K562 (cell line): ENCODE measurements at regions not wholly inside any gene's neighbourhood (a gene's known extent, or its start where the extent isn't known, plus 50 kb on each side); places are given as distances from the start of the nearest gene placed in this dataset.

ENCODE experiments used
- ATAC-seq: fragments of 200-7000 bp; cut with Tn5 transposase; 3 replicates; pipeline ENCODE4 v1.9.1; 2020; ENCODE audit warnings: moderate library complexity
- BruUV-seq: library from RNA; stranded (reverse); fragments of 400-500 nt; replicated peaks from 2 replicates; lab custom pipeline; 2021; lab: Mats Ljungman, UMichigan
- CTCF ChIA-PET: fragments of 300-600 bp; formaldehyde crosslinking; extraction: SDS; loops from one replicate; lab custom pipeline; 2021; ENCODE audit warnings: low intra/inter-chr PET ratio; lab: Yijun Ruan, JAX
- POLR2A ChIA-PET: fragments of 300-600, 350-650 bp; sonication (Branson Sonifier 250); formaldehyde crosslinking; extraction: SDS; loops from one replicate; lab custom pipeline; 2021; ENCODE audit warnings: antibody characterized with exemption, inconsistent platforms; lab: Yijun Ruan, JAX
- DNase-seq, 4 experiments: peaks; one replicate each; pipeline versions ENCODE4 v3.0.0 to v3.0.0-alpha.2; 2011 to 2018; ENCODE audit warnings: low spot score in 3 of 4, mixed read lengths in 3 of 4; ENCODE audit errors: extremely low read depth in 1 of 4
- FAIRE-seq: peaks from 2 replicates; lab custom pipeline; 2011; peaks lifted over from hg19 to GRCh38; lab: Jason Lieb, UNC
- H2AFZ ChIP-seq: 2 replicates; pipeline ENCODE4 v1.6.0; 2011; ENCODE audit warnings: low read depth, low read length, control low read depth, inconsistent platforms
- H3K27ac ChIP-seq: fragments of 200-600 bp; 3 replicates; pipeline ENCODE4 v1.8.0; 2011; ENCODE audit warnings: low read depth, mild to moderate bottlenecking, control low read depth, inconsistent platforms, low read length, moderate library complexity, mixed read lengths; ENCODE audit errors: extremely low read depth
- H3K27me3 ChIP-seq, 2 experiments: fragments of 300-600 bp in 1 of 2; 2 replicates in 1 of 2; 3 replicates in 1 of 2; pipeline versions ENCODE4 v1.6.0 to v1.8.0; 2011; ENCODE audit warnings: inconsistent platforms in 2 of 2, low read length in 2 of 2, mild to moderate bottlenecking in 1 of 2, mixed read lengths in 1 of 2, moderate library complexity in 1 of 2; ENCODE audit not compliant: control insufficient read depth in 2 of 2, insufficient read depth in 2 of 2
- H3K36me3 ChIP-seq: fragments of 300-600 bp; 3 replicates; pipeline ENCODE4 v1.8.0; 2011; ENCODE audit warnings: mild to moderate bottlenecking, low read length, inconsistent platforms; ENCODE audit not compliant: control insufficient read depth, insufficient read depth
- H3K4me1 ChIP-seq, 2 experiments: fragments of 200-600 bp in 1 of 2; replicated peaks in 1 of 2; 2 replicates in 1 of 2; 3 replicates in 1 of 2; pipeline versions ENCODE4 v1.5.1 to v1.8.0; 2011; ENCODE audit warnings: inconsistent platforms in 2 of 2, low read length in 2 of 2, mild to moderate bottlenecking in 1 of 2, mixed read lengths in 1 of 2, moderate library complexity in 1 of 2; ENCODE audit not compliant: control insufficient read depth in 2 of 2, insufficient read depth in 2 of 2
- H3K4me2 ChIP-seq: 2 replicates; pipeline ENCODE4 v1.6.1; 2011; ENCODE audit warnings: low read length, control low read depth, inconsistent platforms, mixed read lengths; ENCODE audit not compliant: insufficient read depth
- H3K4me3 ChIP-seq: fragments of 200-600 bp; sonication (generic), shearing (Covaris generic); 2 replicates; pipeline ENCODE4 v1.5.1; 2016; ENCODE audit warnings: control low read depth, inconsistent platforms
- H3K79me2 ChIP-seq: fragments of 200-600 bp; 3 replicates; pipeline ENCODE4 v1.8.0; 2011; ENCODE audit warnings: low read length, inconsistent platforms; ENCODE audit not compliant: control insufficient read depth, insufficient read depth
- H3K9ac ChIP-seq, 2 experiments: 2 replicates each; pipeline versions ENCODE4 v1.6.0 to v1.6.1; 2011; ENCODE audit warnings: low read depth in 2 of 2, low read length in 2 of 2, control low read depth in 1 of 2, inconsistent platforms in 1 of 2, mild to moderate bottlenecking in 1 of 2, mixed read lengths in 1 of 2; ENCODE audit not compliant: insufficient read depth in 1 of 2
- H3K9me1 ChIP-seq: one replicate; pipeline ENCODE4 v1.6.0; 2011; ENCODE audit warnings: inconsistent platforms, mild to moderate bottlenecking, low read length, moderate library complexity; ENCODE audit not compliant: control insufficient read depth, insufficient read depth
- H3K9me3 ChIP-seq: replicated peaks from 2 replicates; pipeline ENCODE4 v1.5.1; 2011; ENCODE audit warnings: low read depth, low read length, inconsistent platforms; ENCODE audit not compliant: control insufficient read depth, insufficient read depth
- H4K20me1 ChIP-seq: replicated peaks from 2 replicates; pipeline ENCODE4 v1.6.1; 2011; ENCODE audit warnings: low read length, inconsistent platforms, mixed read lengths; ENCODE audit not compliant: control insufficient read depth, insufficient read depth
- KDM1A ChIP-seq, 2 experiments: fragments of 450-650 bp; IDR thresholded peaks; 2 replicates each; pipeline ENCODE4 v1.6.1; 2016; ENCODE audit warnings: mild to moderate bottlenecking in 2 of 2
- KLF6 ChIP-seq: fragments of 250-450 bp; sonication (Bioruptor Pico); IDR thresholded peaks from 2 replicates; pipeline ENCODE4 v1.4.0; 2020; ENCODE audit warnings: mild to moderate bottlenecking, moderate library complexity, borderline replicate concordance
- NCOA1 ChIP-seq: fragments of 450-650 bp; IDR thresholded peaks from 2 replicates; pipeline ENCODE4 v1.6.1; 2016; ENCODE audit warnings: low read depth
- NR2C1 ChIP-seq, 2 experiments: fragments of 450-650 bp; IDR thresholded peaks; 2 replicates each; pipeline ENCODE4 v1.6.1; 2017; ENCODE audit warnings: mild to moderate bottlenecking in 2 of 2, antibody characterized with exemption in 1 of 2, inconsistent platforms in 1 of 2, missing compliant biosample characterization in 1 of 2, missing genetic modification characterization in 1 of 2
- PRMT5 ChIP-seq: sonication (generic); formaldehyde crosslinking; IDR thresholded peaks from 2 replicates; pipeline ENCODE4 v1.5.0; 2020; ENCODE audit warnings: missing genetic modification reagents
- PYGO2 ChIP-seq: fragments of 450-650 bp; IDR thresholded peaks from 2 replicates; pipeline ENCODE4 v1.6.1; 2016; ENCODE audit warnings: mild to moderate bottlenecking, missing genetic modification characterization, moderate library complexity, missing compliant biosample characterization
- ZNF507 ChIP-seq: conservative IDR thresholded peaks from 2 replicates; pipeline ENCODE4 v1.6.1; 2017; ENCODE audit warnings: missing genetic modification characterization, missing compliant biosample characterization
- ZNF696 ChIP-seq: fragments of 250-450 bp; sonication (Bioruptor Pico); conservative IDR thresholded peaks from 2 replicates; pipeline ENCODE4 v1.4.0; 2020; ENCODE audit warnings: mild to moderate bottlenecking, moderate library complexity
- ZNF780A ChIP-seq: fragments of 250-450 bp; sonication (Bioruptor Pico); IDR thresholded peaks from 2 replicates; pipeline ENCODE4 v1.5.0; 2021; ENCODE audit warnings: mild to moderate bottlenecking
- WGBS: fragments of 100-300 bp; shearing (Covaris generic); methylation state at CpG from one replicate; pipeline ENCODE4 v1.1.6; 2016; ENCODE audit warnings: low coverage, mixed read lengths; ENCODE audit not compliant: insufficient coverage; ENCODE audit errors: missing lambda C conversion rate; 5-methylcytosine and 5-hydroxymethylcytosine counted together
- in situ Hi-C: fragments of 300-500 bp; cut with MboI; formaldehyde crosslinking; loops from 4 replicates; pipeline ENCODE4 v1.15.0; 2018; ENCODE audit warnings: inconsistent platforms, mixed read lengths
- intact Hi-C: fragments of 100-400 bp; cut with micrococcal nuclease; formaldehyde crosslinking; loops from 2 replicates; pipeline ENCODE4 v1.14.2; 2022
- TF ChIP-seq, protein P1 (sequence below): fragments of 450-650 bp; formaldehyde crosslinking; IDR thresholded peaks from 2 replicates; pipeline ENCODE4 v1.4.0; 2020; ENCODE audit warnings: mild to moderate bottlenecking, moderate library complexity
- TF ChIP-seq, protein P2 (sequence below): fragments of 450-650 bp; conservative IDR thresholded peaks from 2 replicates; pipeline ENCODE4 v1.6.1; 2016; ENCODE audit warnings: missing genetic modification characterization, low read depth, mild to moderate bottlenecking, missing compliant biosample characterization, moderate library complexity

DNA sequence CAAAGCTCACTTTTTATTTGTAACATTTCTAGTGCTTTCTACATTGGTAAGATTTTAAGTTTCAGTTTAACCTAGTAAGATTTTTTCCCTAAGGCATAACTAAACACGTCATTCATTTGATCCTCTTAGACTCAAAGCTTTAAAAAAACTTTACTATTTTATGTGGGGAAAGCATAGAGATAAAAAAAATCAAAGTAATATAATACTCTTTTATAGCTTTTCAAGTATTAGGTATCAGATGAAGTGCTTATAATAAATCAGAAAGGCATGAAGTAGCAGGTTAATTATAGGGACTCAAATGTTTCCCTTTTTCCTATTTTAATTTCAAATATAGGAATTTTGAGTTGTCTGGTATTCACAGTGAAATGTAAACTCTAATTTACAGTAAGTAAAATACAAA lies 68.0 kb upstream of the POU5F2 start:
- no peak for DNase-seq
- no peaks in the 10 kb centered on the region for H3K79me2 ChIP-seq
- H4K20me1 ChIP-seq = no peaks in the 10 kb centered on the region
- no peak for FAIRE-seq
- H3K27ac ChIP-seq = no peak overlapping the region
- CTCF ChIA-PET = no interaction called here
- H3K9me3 ChIP-seq = no peaks in the 10 kb centered on the region
- BruUV-seq = no TSS peak
- no peaks in the 10 kb centered on the region for H3K4me1 ChIP-seq
- ATAC-seq = no peak
- no peak overlapping the region for H3K4me2 ChIP-seq
- no peak overlapping the region for H3K9ac ChIP-seq
- in situ Hi-C loops = no loop called here
- intact Hi-C loops = no loop called here
- H3K36me3 ChIP-seq = no peaks in the 10 kb centered on the region
- H3K4me3 ChIP-seq = no peak overlapping the region
- TF ChIP-seq, protein P1, sequence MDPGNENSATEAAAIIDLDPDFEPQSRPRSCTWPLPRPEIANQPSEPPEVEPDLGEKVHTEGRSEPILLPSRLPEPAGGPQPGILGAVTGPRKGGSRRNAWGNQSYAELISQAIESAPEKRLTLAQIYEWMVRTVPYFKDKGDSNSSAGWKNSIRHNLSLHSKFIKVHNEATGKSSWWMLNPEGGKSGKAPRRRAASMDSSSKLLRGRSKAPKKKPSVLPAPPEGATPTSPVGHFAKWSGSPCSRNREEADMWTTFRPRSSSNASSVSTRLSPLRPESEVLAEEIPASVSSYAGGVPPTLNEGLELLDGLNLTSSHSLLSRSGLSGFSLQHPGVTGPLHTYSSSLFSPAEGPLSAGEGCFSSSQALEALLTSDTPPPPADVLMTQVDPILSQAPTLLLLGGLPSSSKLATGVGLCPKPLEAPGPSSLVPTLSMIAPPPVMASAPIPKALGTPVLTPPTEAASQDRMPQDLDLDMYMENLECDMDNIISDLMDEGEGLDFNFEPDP = no peak
- TF ChIP-seq ZNF696 = no peak
- TF ChIP-seq ZNF780A (CRISPR knock-in tag) = no peak
- TF ChIP-seq, protein P2, sequence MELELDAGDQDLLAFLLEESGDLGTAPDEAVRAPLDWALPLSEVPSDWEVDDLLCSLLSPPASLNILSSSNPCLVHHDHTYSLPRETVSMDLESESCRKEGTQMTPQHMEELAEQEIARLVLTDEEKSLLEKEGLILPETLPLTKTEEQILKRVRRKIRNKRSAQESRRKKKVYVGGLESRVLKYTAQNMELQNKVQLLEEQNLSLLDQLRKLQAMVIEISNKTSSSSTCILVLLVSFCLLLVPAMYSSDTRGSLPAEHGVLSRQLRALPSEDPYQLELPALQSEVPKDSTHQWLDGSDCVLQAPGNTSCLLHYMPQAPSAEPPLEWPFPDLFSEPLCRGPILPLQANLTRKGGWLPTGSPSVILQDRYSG (tag) = no peak
- TF ChIP-seq KDM1A (IDR thresholded peaks at IDR 0.05) = no peak
- TF ChIP-seq PRMT5 (CRISPR knock-in tag) = no peak
- no peak for TF ChIP-seq ZNF507 (tag)
- no peak for TF ChIP-seq NCOA1
- TF ChIP-seq KLF6 (CRISPR knock-in tag) = no peak
- TF ChIP-seq NR2C1 (IDR thresholded peaks at IDR 0.05) = no peak
- TF ChIP-seq NR2C1 (tag; IDR thresholded peaks at IDR 0.05) = no peak
- no peak for TF ChIP-seq PYGO2 (tag)
- H2AFZ ChIP-seq = no peak overlapping the region
- POLR2A ChIA-PET = no interaction called here
- H3K27me3 ChIP-seq = no peaks in the 10 kb centered on the region
- WGBS = 0% methylated on average over 1 of the region's 1 CpG
- no peaks in the 10 kb centered on the region for H3K9me1 ChIP-seq
